SK-N-SH treated with all-trans-retinoic acid at 6 μM for 48 hours (cell line): ENCODE measurements at regions not wholly inside any gene's neighbourhood (a gene's known extent, or its start where the extent isn't known, plus 50 kb on each side); places are given as distances from the start of the nearest gene placed in this dataset.

Experiments used
- ATAC-seq: fragments of 200-7000 bp; cut with Tn5 transposase; 3 replicates; pipeline ENCODE4 v1.9.1; 2020; ENCODE audit warnings: mild to moderate bottlenecking, moderate library complexity
- ARNTL ChIP-seq: fragments of 450-650 bp; formaldehyde crosslinking; IDR thresholded peaks from 2 replicates; pipeline ENCODE4 v1.5.0; 2020; ENCODE audit warnings: low read depth, mild to moderate bottlenecking, moderate library complexity, borderline replicate concordance
- BACH2 ChIP-seq: fragments of 250-450 bp; sonication (Bioruptor Pico); IDR thresholded peaks from 2 replicates; pipeline ENCODE4 v1.9.0; 2021; ENCODE audit warnings: mild to moderate bottlenecking, borderline replicate concordance
- CSDC2 ChIP-seq: fragments of 250-450 bp; sonication (Bioruptor Pico); IDR thresholded peaks from 2 replicates; pipeline ENCODE4 v1.5.0; 2020; ENCODE audit warnings: mild to moderate bottlenecking, moderate library complexity
- ESRRG ChIP-seq: fragments of 250-450 bp; sonication (Bioruptor Pico); IDR thresholded peaks from 2 replicates; pipeline ENCODE4 v1.6.1; 2021; ENCODE audit warnings: mild to moderate bottlenecking
- ISL1 ChIP-seq: fragments of 250-450 bp; sonication (Bioruptor Pico); IDR thresholded peaks from 2 replicates; pipeline ENCODE4 v2.1.2; 2022; ENCODE audit warnings: mild to moderate bottlenecking, moderate library complexity
- OSR1 ChIP-seq: fragments of 250-450 bp; sonication (Bioruptor Pico); IDR thresholded peaks from 2 replicates; pipeline ENCODE4 v1.8.0; 2022; ENCODE audit warnings: moderate library complexity, mild to moderate bottlenecking, inconsistent platforms
- PPARA ChIP-seq: fragments of 250-450 bp; sonication (Bioruptor Pico); IDR thresholded peaks from 2 replicates; pipeline ENCODE4 v1.5.0; 2020; ENCODE audit warnings: mild to moderate bottlenecking, borderline replicate concordance
- RARB ChIP-seq: fragments of 250-450 bp; sonication (Bioruptor Pico); IDR thresholded peaks from 2 replicates; pipeline ENCODE4 v1.8.0; 2021; ENCODE audit warnings: mild to moderate bottlenecking, moderate library complexity
- SNAI2 ChIP-seq: fragments of 250-450 bp; sonication (Bioruptor Pico); IDR thresholded peaks from 2 replicates; pipeline ENCODE4 v1.5.0; 2020; ENCODE audit warnings: mild to moderate bottlenecking, moderate library complexity
- TCF4 ChIP-seq: fragments of 250-450 bp; sonication (Bioruptor Pico); IDR thresholded peaks from 2 replicates; pipeline ENCODE4 v1.8.0; 2021; ENCODE audit warnings: mild to moderate bottlenecking, moderate library complexity, borderline replicate concordance
- TOX ChIP-seq: fragments of 250-450 bp; sonication (Bioruptor Pico); IDR thresholded peaks from 2 replicates; pipeline ENCODE4 v1.8.0; 2021; ENCODE audit warnings: mild to moderate bottlenecking, moderate library complexity, borderline replicate concordance
- ZC3H10 ChIP-seq: fragments of 250-450 bp; sonication (Bioruptor Pico); IDR thresholded peaks from 2 replicates; pipeline ENCODE4 v1.5.1; 2021; ENCODE audit warnings: mild to moderate bottlenecking, moderate library complexity
- ZFP30 ChIP-seq: fragments of 450-650 bp; formaldehyde crosslinking; IDR thresholded peaks from 2 replicates; pipeline ENCODE4 v1.5.0; 2022; ENCODE audit warnings: mild to moderate bottlenecking, moderate library complexity
- ZNF565 ChIP-seq: fragments of 450-650 bp; formaldehyde crosslinking; conservative IDR thresholded peaks from 2 replicates; pipeline ENCODE4 v1.5.0; 2020; ENCODE audit warnings: low read depth, mild to moderate bottlenecking, moderate library complexity
- TF ChIP-seq, protein P1 (sequence below): fragments of 250-450 bp; sonication (Bioruptor Pico); IDR thresholded peaks from 2 replicates; pipeline ENCODE4 v1.8.0; 2021; ENCODE audit warnings: low read depth, mild to moderate bottlenecking, moderate library complexity, borderline replicate concordance
- TF ChIP-seq, protein P2 (sequence below): fragments of 250-450 bp; sonication (Bioruptor Pico); IDR thresholded peaks from 2 replicates; pipeline ENCODE4 v1.5.1; 2021; ENCODE audit warnings: mild to moderate bottlenecking, moderate library complexity
- TF ChIP-seq, protein P3 (sequence below): fragments of 250-450 bp; sonication (Bioruptor Pico); IDR thresholded peaks from 2 replicates; pipeline ENCODE4 v1.8.0; 2020; ENCODE audit warnings: mild to moderate bottlenecking, moderate library complexity, borderline replicate concordance
- TF ChIP-seq, protein P4 (sequence below): fragments of 250-450 bp; sonication (Bioruptor Pico); IDR thresholded peaks from 2 replicates; pipeline ENCODE4 v1.5.1; 2020; ENCODE audit warnings: low read depth, mild to moderate bottlenecking, moderate library complexity
- TF ChIP-seq, protein P5 (sequence below): fragments of 250-450 bp; sonication (Bioruptor Pico); IDR thresholded peaks from 2 replicates; pipeline ENCODE4 v1.5.0; 2020; ENCODE audit warnings: mild to moderate bottlenecking, moderate library complexity

DNA sequence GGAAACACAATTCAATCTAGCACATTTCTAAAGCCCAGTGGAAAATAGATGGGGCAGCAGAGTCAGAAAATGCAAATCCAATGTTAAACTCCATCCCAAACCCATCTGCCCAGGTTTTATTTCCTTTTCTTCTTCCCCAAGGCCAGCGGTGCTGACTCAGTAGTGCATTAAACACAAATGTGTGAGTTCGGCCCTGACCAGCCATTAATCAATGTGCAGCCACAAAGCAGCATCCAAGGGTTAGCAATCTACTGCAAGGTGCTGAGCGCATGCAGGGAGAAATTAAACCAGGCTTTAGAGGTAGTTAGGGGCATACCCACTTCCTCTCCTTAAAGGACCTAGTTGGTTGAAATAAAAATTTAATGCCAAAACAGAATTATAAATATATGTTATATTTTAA lies 583.3 kb upstream of the PPP2R3A start:
- ATAC-seq, result no peak
- TF ChIP-seq ZNF565, result no peak
- TF ChIP-seq BACH2 (CRISPR knock-in tag), result no peak
- no peak for TF ChIP-seq SNAI2
- TF ChIP-seq ESRRG (CRISPR knock-in tag), result no peak
- TF ChIP-seq, protein P1, sequence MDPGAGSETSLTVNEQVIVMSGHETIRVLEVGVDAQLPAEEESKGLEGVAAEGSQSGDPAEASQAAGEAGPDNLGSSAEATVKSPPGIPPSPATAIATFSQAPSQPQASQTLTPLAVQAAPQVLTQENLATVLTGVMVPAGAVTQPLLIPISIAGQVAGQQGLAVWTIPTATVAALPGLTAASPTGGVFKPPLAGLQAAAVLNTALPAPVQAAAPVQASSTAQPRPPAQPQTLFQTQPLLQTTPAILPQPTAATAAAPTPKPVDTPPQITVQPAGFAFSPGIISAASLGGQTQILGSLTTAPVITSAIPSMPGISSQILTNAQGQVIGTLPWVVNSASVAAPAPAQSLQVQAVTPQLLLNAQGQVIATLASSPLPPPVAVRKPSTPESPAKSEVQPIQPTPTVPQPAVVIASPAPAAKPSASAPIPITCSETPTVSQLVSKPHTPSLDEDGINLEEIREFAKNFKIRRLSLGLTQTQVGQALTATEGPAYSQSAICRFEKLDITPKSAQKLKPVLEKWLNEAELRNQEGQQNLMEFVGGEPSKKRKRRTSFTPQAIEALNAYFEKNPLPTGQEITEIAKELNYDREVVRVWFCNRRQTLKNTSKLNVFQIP (CRISPR knock-in tag), result no peak
- TF ChIP-seq, protein P2, sequence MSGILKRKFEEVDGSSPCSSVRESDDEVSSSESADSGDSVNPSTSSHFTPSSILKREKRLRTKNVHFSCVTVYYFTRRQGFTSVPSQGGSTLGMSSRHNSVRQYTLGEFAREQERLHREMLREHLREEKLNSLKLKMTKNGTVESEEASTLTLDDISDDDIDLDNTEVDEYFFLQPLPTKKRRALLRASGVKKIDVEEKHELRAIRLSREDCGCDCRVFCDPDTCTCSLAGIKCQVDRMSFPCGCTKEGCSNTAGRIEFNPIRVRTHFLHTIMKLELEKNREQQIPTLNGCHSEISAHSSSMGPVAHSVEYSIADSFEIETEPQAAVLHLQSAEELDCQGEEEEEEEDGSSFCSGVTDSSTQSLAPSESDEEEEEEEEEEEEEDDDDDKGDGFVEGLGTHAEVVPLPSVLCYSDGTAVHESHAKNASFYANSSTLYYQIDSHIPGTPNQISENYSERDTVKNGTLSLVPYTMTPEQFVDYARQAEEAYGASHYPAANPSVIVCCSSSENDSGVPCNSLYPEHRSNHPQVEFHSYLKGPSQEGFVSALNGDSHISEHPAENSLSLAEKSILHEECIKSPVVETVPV, result no peak

DNA sequence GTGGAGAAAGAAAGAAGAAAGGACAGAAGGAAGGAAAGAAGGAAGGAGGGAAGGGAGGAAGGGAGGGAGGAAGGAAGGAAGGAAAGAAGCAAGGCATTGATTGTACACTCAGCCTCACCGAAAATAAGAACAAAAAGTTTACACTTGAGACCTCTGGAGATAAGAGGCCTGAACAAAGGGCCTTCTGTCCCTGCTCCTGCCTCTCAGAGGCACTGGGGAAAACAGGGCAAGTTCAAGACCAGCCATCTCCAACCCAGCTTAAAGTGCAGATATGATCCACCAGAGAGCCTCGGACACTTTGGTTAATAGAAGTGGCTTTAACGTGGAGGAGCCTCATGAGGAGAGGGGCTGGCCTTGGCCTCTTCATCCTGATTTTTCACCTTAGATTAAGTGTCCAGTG lies 582.9 kb upstream of the PPP2R3A start:
- ATAC-seq, result no peak

More for the DNA sequence above, 582.9 kb upstream of the PPP2R3A start:
- TF ChIP-seq, protein P3, sequence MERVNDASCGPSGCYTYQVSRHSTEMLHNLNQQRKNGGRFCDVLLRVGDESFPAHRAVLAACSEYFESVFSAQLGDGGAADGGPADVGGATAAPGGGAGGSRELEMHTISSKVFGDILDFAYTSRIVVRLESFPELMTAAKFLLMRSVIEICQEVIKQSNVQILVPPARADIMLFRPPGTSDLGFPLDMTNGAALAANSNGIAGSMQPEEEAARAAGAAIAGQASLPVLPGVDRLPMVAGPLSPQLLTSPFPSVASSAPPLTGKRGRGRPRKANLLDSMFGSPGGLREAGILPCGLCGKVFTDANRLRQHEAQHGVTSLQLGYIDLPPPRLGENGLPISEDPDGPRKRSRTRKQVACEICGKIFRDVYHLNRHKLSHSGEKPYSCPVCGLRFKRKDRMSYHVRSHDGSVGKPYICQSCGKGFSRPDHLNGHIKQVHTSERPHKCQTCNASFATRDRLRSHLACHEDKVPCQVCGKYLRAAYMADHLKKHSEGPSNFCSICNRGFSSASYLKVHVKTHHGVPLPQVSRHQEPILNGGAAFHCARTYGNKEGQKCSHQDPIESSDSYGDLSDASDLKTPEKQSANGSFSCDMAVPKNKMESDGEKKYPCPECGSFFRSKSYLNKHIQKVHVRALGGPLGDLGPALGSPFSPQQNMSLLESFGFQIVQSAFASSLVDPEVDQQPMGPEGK (CRISPR knock-in tag), result no peak
- no peak for TF ChIP-seq TCF4 (CRISPR knock-in tag)
- TF ChIP-seq BACH2 (CRISPR knock-in tag), result no peak
- TF ChIP-seq, protein P4, sequence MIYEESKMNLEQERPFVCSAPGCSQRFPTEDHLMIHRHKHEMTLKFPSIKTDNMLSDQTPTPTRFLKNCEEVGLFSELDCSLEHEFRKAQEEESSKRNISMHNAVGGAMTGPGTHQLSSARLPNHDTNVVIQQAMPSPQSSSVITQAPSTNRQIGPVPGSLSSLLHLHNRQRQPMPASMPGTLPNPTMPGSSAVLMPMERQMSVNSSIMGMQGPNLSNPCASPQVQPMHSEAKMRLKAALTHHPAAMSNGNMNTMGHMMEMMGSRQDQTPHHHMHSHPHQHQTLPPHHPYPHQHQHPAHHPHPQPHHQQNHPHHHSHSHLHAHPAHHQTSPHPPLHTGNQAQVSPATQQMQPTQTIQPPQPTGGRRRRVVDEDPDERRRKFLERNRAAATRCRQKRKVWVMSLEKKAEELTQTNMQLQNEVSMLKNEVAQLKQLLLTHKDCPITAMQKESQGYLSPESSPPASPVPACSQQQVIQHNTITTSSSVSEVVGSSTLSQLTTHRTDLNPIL (CRISPR knock-in tag), result no peak
- TF ChIP-seq, protein P1 (CRISPR knock-in tag), result no peak
- no peak for TF ChIP-seq ZNF565
- TF ChIP-seq ZC3H10 (CRISPR knock-in tag), result no peak
- no peak for TF ChIP-seq ZFP30 (CRISPR knock-in tag)
- no peak for TF ChIP-seq SNAI2
- no peak for TF ChIP-seq ARNTL (CRISPR knock-in tag)
- TF ChIP-seq OSR1 (CRISPR knock-in tag), result no peak
- no peak for TF ChIP-seq PPARA (CRISPR knock-in tag)
- TF ChIP-seq CSDC2 (CRISPR knock-in tag), result no peak
- TF ChIP-seq, protein P2, result no peak
- TF ChIP-seq TOX (CRISPR knock-in tag), result no peak
- no peak for TF ChIP-seq ISL1 (CRISPR knock-in tag)
- no peak for TF ChIP-seq RARB (CRISPR knock-in tag)
- TF ChIP-seq, protein P5, sequence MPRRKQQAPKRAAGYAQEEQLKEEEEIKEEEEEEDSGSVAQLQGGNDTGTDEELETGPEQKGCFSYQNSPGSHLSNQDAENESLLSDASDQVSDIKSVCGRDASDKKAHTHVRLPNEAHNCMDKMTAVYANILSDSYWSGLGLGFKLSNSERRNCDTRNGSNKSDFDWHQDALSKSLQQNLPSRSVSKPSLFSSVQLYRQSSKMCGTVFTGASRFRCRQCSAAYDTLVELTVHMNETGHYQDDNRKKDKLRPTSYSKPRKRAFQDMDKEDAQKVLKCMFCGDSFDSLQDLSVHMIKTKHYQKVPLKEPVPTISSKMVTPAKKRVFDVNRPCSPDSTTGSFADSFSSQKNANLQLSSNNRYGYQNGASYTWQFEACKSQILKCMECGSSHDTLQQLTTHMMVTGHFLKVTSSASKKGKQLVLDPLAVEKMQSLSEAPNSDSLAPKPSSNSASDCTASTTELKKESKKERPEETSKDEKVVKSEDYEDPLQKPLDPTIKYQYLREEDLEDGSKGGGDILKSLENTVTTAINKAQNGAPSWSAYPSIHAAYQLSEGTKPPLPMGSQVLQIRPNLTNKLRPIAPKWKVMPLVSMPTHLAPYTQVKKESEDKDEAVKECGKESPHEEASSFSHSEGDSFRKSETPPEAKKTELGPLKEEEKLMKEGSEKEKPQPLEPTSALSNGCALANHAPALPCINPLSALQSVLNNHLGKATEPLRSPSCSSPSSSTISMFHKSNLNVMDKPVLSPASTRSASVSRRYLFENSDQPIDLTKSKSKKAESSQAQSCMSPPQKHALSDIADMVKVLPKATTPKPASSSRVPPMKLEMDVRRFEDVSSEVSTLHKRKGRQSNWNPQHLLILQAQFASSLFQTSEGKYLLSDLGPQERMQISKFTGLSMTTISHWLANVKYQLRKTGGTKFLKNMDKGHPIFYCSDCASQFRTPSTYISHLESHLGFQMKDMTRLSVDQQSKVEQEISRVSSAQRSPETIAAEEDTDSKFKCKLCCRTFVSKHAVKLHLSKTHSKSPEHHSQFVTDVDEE (CRISPR knock-in tag), result no peak
